GM19351 (cell line): ENCODE measurements at regions not wholly inside any gene's neighbourhood (a gene's known extent, or its start where the extent isn't known, plus 50 kb on each side); places are given as distances from the start of the nearest gene placed in this dataset.

ENCODE experiments used
- ATAC-seq: cut with Tn5 transposase; IDR thresholded peaks from one replicate; pipeline ENCODE4 v1.9.1; 2021; ENCODE audit warnings: mild to moderate bottlenecking, moderate library complexity; ENCODE audit not compliant: unreplicated experiment

- ATAC-seq, result no peak
Measured at GRCh38 chr10:78754269-78755062, 314.3 kb upstream of the ZMIZ1 start.

DNA sequence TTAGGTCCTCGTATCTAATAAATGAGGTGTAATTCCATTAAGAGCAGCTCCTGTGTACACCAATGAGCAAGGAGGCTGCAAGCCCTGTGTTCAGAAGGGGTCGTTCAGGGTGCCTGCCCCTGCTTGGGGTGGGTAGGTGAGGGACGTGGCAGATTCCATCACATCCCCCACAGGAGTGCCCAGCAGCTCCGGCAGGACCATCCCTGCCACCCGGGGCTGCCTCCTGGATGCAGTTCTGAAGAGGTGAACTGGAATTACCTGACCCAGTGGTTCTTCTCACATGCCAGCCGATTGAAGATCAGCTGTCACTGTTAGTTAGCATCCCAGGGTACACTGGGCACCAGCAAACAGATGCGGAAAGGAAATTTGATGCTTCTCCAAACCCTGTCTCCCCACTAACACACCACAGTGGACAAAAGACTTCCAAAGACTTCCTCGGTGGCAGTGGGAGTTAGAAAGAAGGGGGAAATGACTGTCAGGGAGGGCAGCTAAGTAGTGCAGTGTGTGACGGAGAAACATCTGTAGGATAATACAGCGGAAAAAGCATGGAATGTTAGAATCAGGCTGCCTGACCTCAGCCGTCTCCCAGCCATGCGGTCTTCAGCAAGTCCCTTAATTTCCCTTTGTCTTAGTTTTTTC, 313.6 kb upstream of the ZMIZ1 start:
- ATAC-seq, result no peak

- no peak for ATAC-seq
Measured at GRCh38 chr10:78755877-78756455, 312.8 kb upstream of the ZMIZ1 start.

GRCh38 chr10:78756604-78757343, 312.0 kb upstream of the ZMIZ1 start:
- no peak for ATAC-seq

DNA sequence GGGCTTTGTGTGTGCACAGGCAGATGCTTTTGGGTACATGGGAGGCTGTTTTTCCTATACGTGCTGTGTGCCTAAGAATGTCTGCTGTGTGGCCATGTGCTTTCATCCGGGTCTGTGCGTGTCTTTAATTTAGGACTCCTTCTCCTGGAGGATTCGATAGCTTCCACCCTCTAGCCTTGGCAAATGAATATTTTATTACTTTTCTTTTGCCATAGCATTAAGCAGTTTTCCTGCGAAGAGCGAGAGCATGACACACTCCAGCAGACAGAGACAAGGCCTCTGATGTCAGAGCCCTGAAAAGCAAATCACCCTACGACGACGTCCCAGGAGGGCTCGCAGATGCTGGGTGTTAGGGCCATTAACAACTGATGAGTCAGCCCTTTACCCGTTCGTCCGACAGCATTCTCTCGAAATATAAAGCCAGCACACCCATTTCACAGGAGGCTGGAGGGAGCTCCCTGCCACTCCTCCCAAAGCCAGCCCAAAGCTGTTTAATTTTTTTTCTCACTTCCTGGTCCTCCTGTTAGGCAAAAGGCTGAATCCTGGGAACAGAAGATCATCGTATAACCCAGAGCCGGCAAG, 311.3 kb upstream of the ZMIZ1 start:
- ATAC-seq, result no peak

DNA sequence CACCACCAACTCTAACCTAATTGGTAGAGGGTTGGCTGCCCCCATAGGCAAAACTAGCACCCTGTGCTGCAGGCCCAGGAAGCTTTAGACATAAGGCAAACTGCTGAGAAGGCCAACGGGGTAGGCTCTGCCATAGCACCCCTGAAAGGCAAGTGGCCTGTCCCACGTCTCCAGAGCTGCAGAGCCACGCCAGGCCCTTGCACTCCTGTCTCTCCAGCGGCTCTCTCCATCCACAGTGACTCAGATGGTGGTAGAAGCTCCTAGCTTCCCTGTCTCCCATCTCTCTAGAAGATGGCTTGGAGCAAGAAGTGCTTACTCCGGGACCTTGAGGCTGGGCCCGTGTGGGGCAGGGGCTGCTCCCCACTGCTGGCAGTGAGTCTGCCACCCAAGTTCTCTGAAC, 310.6 kb upstream of the ZMIZ1 start:
- ATAC-seq, result no peak

GRCh38 chr10:78759456-78760120, 309.2 kb upstream of the ZMIZ1 start:
- ATAC-seq, result no peak

GRCh38 chr10:78760463-78761310, 308.1 kb upstream of the ZMIZ1 start:
- no peak for ATAC-seq

DNA sequence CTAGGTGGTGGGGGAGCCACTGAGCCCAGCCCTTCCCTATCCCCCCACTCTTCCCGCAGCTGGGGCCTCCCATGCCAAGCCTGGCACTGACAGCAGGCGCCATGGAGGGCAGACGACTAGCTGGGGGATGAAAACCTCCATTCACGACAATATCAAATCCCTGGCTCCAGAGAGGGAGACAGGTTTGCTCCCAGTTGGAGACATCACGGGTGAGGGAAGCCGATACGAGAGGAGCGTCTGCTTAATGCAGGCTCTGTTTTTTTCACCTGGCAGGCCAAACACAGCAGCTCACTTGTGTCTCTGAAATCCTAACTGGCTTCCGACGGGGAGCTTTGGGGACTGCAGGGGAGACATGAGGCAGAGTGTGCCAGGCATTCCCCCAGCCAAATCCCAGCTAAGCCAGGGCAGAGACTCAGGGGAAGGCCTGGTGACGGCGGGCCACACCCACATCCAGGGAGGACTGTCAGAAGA, 307.4 kb upstream of the ZMIZ1 start:
- no peak for ATAC-seq

- no peak for ATAC-seq
Measured at GRCh38 chr10:78762086-78762630, 306.6 kb upstream of the ZMIZ1 start.

- no peak for ATAC-seq
Measured at GRCh38 chr10:78763234-78763633, 305.5 kb upstream of the ZMIZ1 start.

- ATAC-seq, result peak; percentile 89
Measured at GRCh38 chr10:78763651-78764395, 304.9 kb upstream of the ZMIZ1 start.

GRCh38 chr10:78764436-78764835, 304.3 kb upstream of the ZMIZ1 start:
- ATAC-seq, result no peak

DNA sequence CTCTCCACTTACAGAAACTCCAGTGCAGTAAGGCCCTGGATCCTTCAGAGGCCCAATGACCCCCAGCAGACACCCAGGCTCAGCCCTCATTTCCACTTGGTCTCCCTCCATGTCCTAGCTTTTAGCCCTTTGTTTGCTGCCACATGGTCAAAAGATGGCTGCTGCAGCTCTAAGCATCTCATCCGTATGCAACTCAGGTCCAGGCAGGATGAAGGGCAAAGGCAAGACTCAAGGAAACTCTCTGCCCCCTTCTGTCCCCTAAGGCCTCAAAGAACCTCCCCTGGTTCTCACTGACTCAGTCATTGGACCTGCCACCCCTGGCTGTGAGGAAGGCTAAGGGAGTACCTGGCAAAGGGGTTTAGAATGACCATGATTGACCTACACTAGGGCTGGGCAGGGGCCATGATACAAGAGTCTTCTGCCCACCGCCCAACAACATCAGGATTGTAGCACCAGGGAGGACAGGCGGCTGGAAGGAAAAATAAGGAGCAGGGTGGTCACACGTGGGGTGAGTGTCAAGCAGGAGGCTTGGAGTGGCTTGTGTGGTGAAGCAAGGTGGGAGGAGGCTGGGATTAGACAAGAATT, 303.8 kb upstream of the ZMIZ1 start:
- ATAC-seq, result no peak

- no peak for ATAC-seq
Measured at GRCh38 chr10:78765726-78766335, 302.9 kb upstream of the ZMIZ1 start.

- ATAC-seq, result no peak
Measured at GRCh38 chr10:78766603-78767002, 302.2 kb upstream of the ZMIZ1 start.

GRCh38 chr10:78768041-78768835, 300.5 kb upstream of the ZMIZ1 start:
- ATAC-seq, result no peak
